MCF 10A (cell line): ENCODE measurements at regions not wholly inside any gene's neighbourhood (a gene's known extent, or its start where the extent isn't known, plus 50 kb on each side); places are given as distances from the start of the nearest gene placed in this dataset.

Source experiments
- BruUV-seq: library from RNA; stranded (reverse); fragments of 400-500 nt; replicated peaks from 2 replicates; lab custom pipeline; 2021; lab: Mats Ljungman, UMichigan
- CTCF ChIA-PET: fragments of 300-600 bp; sonication (Branson Sonifier 250); formaldehyde crosslinking; extraction: SDS; loops from one replicate; lab custom pipeline; 2021; ENCODE audit warnings: antibody characterized with exemption, inconsistent platforms; lab: Yijun Ruan, JAX
- POLR2A ChIA-PET: fragments of 300-600, 350-650 bp; sonication (Branson Sonifier 250); formaldehyde crosslinking; extraction: SDS; loops from one replicate; lab custom pipeline; 2020; ENCODE audit warnings: antibody characterized with exemption, inconsistent platforms; lab: Yijun Ruan, JAX
- DNase-seq: peaks from one replicate; pipeline ENCODE4 v3.0.0-alpha.2; 2018; ENCODE audit not compliant: unreplicated experiment
- H3K27ac Mint-ChIP-seq: one replicate; pipeline ENCODE4 v1.8.0; 2022; ENCODE audit warnings: mild to moderate bottlenecking, low read depth, mixed read lengths; ENCODE audit not compliant: unreplicated experiment
- H3K27me3 Mint-ChIP-seq: one replicate; pipeline ENCODE4 v1.8.0; 2022; ENCODE audit warnings: mixed read lengths; ENCODE audit not compliant: insufficient read depth, unreplicated experiment
- H3K36me3 Mint-ChIP-seq: one replicate; pipeline ENCODE4 v1.8.0; 2022; ENCODE audit warnings: mild to moderate bottlenecking, moderate library complexity, mixed read lengths; ENCODE audit not compliant: insufficient read depth, unreplicated experiment
- H3K4me1 Mint-ChIP-seq: one replicate; pipeline ENCODE4 v1.8.0; 2022; ENCODE audit warnings: mixed read lengths; ENCODE audit not compliant: insufficient read depth, unreplicated experiment
- H3K4me3 Mint-ChIP-seq: one replicate; pipeline ENCODE4 v1.8.0; 2022; ENCODE audit warnings: mild to moderate bottlenecking, moderate library complexity, mixed read lengths; ENCODE audit not compliant: unreplicated experiment
- H3K9me3 Mint-ChIP-seq: one replicate; pipeline ENCODE4 v1.8.0; 2022; ENCODE audit warnings: mixed read lengths; ENCODE audit not compliant: unreplicated experiment
- intact Hi-C: fragments of 100-400 bp; cut with micrococcal nuclease; formaldehyde crosslinking; loops from 2 replicates; pipeline ENCODE4 v1.14.1; 2022
- TF ChIP-seq, protein P1 (sequence below): fragments of 200-600 bp; IDR thresholded peaks from one replicate; pipeline ENCODE4 v1.8.0; 2022; ENCODE audit warnings: antibody characterized with exemption, mild to moderate bottlenecking; ENCODE audit not compliant: unreplicated experiment

DNA sequence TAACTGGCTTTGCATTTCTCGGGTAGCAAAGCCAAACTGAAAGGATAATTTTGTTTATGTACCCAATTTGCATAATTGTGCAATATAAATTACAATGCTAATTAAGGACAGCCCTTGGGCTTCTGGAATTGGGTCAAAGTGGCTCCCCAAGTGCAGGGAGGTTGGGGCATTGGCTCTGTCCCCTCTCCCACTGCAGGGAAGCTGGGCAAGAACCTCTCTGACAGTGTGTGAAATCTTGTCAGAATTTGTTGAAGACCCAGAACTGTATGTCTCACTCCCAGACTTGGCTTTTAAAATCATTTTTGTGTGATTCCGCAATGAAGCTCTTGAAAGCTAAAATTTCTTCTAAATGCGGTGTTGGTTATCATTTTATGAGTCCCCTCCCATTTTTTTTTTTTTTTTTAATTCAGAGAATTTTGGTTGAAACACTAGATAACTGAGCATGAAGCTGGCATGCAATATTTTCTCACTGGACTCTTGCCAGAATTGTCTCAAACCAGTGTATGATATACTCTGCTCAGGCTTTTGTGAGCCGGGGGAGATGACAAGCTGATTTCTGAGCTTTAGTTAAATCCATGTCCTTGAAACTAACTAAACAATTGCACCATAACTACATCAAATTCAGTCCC lies 878.9 kb upstream of the CXADR start:
- ChIA-PET POLR2A (interaction anchor here (0.6 to 1.4 kb wide), 2 partner anchors 8 to 279 kb away, joined by 3 to 5 read pairs; no protein-coding TSS in a partner anchor), CTCF (no interaction called here)
- H3K4me1 Mint-ChIP-seq, result no peaks in the 10 kb centered on the region
- H3K36me3 Mint-ChIP-seq, result peaks cover 6% of the 10 kb centered on the region
- no peak overlapping the region for H3K4me3 Mint-ChIP-seq
- BruUV-seq, result no TSS peak
- H3K27me3 Mint-ChIP-seq, result no peaks in the 10 kb centered on the region
- intact Hi-C loops, result no loop called here
- H3K27ac Mint-ChIP-seq, result no peak overlapping the region
- no peak for DNase-seq
- TF ChIP-seq, protein P1, sequence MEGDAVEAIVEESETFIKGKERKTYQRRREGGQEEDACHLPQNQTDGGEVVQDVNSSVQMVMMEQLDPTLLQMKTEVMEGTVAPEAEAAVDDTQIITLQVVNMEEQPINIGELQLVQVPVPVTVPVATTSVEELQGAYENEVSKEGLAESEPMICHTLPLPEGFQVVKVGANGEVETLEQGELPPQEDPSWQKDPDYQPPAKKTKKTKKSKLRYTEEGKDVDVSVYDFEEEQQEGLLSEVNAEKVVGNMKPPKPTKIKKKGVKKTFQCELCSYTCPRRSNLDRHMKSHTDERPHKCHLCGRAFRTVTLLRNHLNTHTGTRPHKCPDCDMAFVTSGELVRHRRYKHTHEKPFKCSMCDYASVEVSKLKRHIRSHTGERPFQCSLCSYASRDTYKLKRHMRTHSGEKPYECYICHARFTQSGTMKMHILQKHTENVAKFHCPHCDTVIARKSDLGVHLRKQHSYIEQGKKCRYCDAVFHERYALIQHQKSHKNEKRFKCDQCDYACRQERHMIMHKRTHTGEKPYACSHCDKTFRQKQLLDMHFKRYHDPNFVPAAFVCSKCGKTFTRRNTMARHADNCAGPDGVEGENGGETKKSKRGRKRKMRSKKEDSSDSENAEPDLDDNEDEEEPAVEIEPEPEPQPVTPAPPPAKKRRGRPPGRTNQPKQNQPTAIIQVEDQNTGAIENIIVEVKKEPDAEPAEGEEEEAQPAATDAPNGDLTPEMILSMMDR, result no peak
- no peaks in the 10 kb centered on the region for H3K9me3 Mint-ChIP-seq

DNA sequence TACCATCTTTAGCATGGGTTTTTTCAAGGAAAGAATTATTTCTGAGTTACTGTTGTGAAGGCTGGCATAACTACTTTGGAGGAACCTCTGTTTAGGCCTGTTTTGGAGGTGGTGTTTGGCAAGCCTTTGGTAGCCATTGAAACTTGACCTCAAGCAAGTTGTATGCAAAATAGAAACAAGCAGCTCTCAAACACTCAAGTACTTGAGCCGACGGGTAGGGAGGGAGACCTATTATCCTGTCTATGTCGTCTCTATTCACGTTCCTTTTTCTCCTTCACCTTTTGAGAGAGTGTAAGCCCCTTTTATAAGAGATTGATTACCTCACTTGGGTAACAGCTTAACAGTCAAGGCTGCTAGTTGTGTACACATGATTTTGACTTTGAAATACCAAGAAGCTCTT lies 878.3 kb upstream of the CXADR start:
- BruUV-seq, result no TSS peak
- H3K4me1 Mint-ChIP-seq, result no peaks in the 10 kb centered on the region
- no peaks in the 10 kb centered on the region for H3K27me3 Mint-ChIP-seq
- H3K36me3 Mint-ChIP-seq, result peaks cover 6% of the 10 kb centered on the region
- TF ChIP-seq, protein P1, result no peak
- no peaks in the 10 kb centered on the region for H3K9me3 Mint-ChIP-seq
- ChIA-PET POLR2A (interaction anchor here (0.6 to 1.4 kb wide), 2 partner anchors 9 to 279 kb away, joined by 3 to 5 read pairs; no protein-coding TSS in a partner anchor), CTCF (no interaction called here)
- intact Hi-C loops, result no loop called here
- no peak overlapping the region for H3K27ac Mint-ChIP-seq
- no peak for DNase-seq
- H3K4me3 Mint-ChIP-seq, result no peak overlapping the region

DNA sequence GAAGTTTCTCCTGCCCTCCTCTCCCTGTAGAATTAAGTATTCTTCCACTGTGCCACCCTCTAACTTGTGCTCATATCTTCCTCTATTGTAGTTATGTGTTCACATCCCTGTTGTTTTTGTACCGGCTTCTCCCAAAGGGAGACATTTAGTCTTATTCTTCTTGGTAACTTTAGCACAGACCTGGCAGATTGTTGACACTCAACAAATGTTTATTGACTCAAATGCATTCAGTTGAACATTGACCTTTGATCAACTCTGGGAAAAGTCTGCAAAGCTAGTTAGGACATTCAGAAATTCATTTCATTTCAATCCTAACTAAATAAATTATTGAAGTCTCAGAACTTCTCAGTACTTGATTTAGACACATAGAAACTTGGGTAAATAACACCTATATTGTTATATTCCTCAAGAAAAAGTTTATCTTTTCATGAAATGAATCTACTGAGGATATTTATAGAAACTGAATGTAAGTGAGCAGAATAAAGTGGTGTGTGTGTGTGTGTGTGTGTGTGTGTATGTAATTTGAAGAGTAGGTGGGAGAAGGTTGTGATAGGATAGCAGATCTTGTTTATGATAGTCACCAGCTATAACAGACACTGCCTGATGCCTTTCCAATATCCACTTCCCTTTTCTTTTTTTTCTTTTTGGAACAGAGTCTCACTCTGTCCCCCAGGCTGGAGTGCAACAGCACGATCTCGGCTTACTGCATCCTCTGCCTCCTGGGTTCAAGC lies 872.4 kb upstream of the CXADR start:
- BruUV-seq, result no TSS peak
- TF ChIP-seq, protein P1, result no peak
- Mint-ChIP-seq H3K9me3 (no peaks in the 10 kb centered on the region), H3K27me3 (no peaks in the 10 kb centered on the region), H3K27ac (no peak overlapping the region), H3K4me1 (no peaks in the 10 kb centered on the region), H3K36me3 (no peaks in the 10 kb centered on the region), H3K4me3 (no peak overlapping the region)
- no peak for DNase-seq
- CTCF ChIA-PET, result interaction anchor here (0.6 kb wide), 1 partner anchor 421 kb away, joined by 3 read pairs; no protein-coding TSS in a partner anchor
- POLR2A ChIA-PET, result no interaction called here
- intact Hi-C loops, result no loop called here

DNA sequence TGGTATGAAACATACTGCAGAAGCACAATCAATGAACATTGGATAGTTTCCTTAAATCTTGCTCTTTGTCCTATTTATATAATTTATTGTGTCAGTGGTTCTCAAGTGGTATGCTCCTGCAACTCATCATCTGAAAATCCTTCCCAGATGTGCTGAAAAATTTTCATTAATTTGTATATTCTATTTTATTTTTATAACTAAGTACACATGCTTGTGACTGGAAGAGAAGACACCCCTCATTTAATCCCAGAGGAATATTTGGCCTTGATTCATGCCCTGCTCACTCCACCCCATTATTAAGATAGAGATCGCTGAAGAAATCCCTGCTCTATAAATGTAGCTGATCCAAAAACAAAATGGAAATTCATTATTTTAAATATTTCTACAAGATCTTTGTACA lies 870.5 kb upstream of the CXADR start:
- CTCF ChIA-PET, result interaction anchor here (0.9 kb wide), 1 partner anchor 98 kb away, joined by 3 read pairs; no protein-coding TSS in a partner anchor
- no peak overlapping the region for H3K27ac Mint-ChIP-seq
- TF ChIP-seq, protein P1, result no peak
- no peak for DNase-seq
- POLR2A ChIA-PET, result no interaction called here
- no peaks in the 10 kb centered on the region for H3K9me3 Mint-ChIP-seq
- no peak overlapping the region for H3K4me3 Mint-ChIP-seq
- intact Hi-C loops, result no loop called here
- no peaks in the 10 kb centered on the region for H3K4me1 Mint-ChIP-seq
- H3K27me3 Mint-ChIP-seq, result no peaks in the 10 kb centered on the region
- no TSS peak for BruUV-seq
- H3K36me3 Mint-ChIP-seq, result no peaks in the 10 kb centered on the region
